GM18870 (cell line): ENCODE measurements at regions not wholly inside any gene's neighbourhood (a gene's known extent, or its start where the extent isn't known, plus 50 kb on each side); places are given as distances from the start of the nearest gene placed in this dataset.

Source experiments
- ATAC-seq: cut with Tn5 transposase; IDR thresholded peaks from one replicate; pipeline ENCODE4 v1.9.1; 2021; ENCODE audit warnings: moderate library complexity; ENCODE audit not compliant: unreplicated experiment

GRCh38 chr2:42848726-42849290, 56.4 kb upstream of the HAAO start:
- no peak for ATAC-seq

- no peak for ATAC-seq
These were observed 55.9 kb upstream of the HAAO start for GRCh38 chr2:42848265-42848664.

- no peak for ATAC-seq
These were observed 55.3 kb upstream of the HAAO start for GRCh38 chr2:42847596-42848151.

GRCh38 chr2:42846932-42847595, 54.7 kb upstream of the HAAO start:
- ATAC-seq = no peak

GRCh38 chr2:42846026-42846425, 53.6 kb upstream of the HAAO start:
- no peak for ATAC-seq

GRCh38 chr2:42844901-42845821, 52.8 kb upstream of the HAAO start:
- ATAC-seq = no peak

- ATAC-seq = no peak
These were observed 52.0 kb upstream of the HAAO start for GRCh38 chr2:42844366-42844765.

GRCh38 chr2:42843611-42844010, 51.2 kb upstream of the HAAO start:
- ATAC-seq = no peak

- no peak for ATAC-seq
These were observed 50.7 kb upstream of the HAAO start for GRCh38 chr2:42843131-42843530.

- ATAC-seq = no peak
These were observed 50.1 kb upstream of the HAAO start for GRCh38 chr2:42842466-42842865.
